Activated naive CD4-positive, alpha-beta T cell treated with anti-CD3 and anti-CD28 coated beads for 36 hours (primary cell): ENCODE measurements at regions not wholly inside any gene's neighbourhood (a gene's known extent, or its start where the extent isn't known, plus 50 kb on each side); places are given as distances from the start of the nearest gene placed in this dataset.

Experiments used
- CTCF ChIA-PET: fragments of 350-600 bp; sonication (Branson Sonifier 250); formaldehyde crosslinking; loops from one replicate; lab custom pipeline; 2021; ENCODE audit warnings: antibody characterized with exemption; lab: Charles Lee
- DNase-seq: peaks from one replicate; pipeline ENCODE4 v3.0.0-alpha.2; 2020
- H3K27ac Mint-ChIP-seq: one replicate; pipeline ENCODE4 v1.8.0; 2021; ENCODE audit warnings: mild to moderate bottlenecking, mixed read lengths
- H3K27me3 Mint-ChIP-seq: one replicate; pipeline ENCODE4 v1.8.0; 2021; ENCODE audit warnings: low read depth, mixed read lengths
- H3K36me3 Mint-ChIP-seq: one replicate; pipeline ENCODE4 v1.8.0; 2021; ENCODE audit warnings: low read depth, mixed read lengths
- H3K4me1 Mint-ChIP-seq: one replicate; pipeline ENCODE4 v1.8.0; 2021; ENCODE audit warnings: low read depth, mixed read lengths
- H3K4me3 Mint-ChIP-seq: one replicate; pipeline ENCODE4 v1.8.0; 2021; ENCODE audit warnings: mild to moderate bottlenecking, moderate library complexity, mixed read lengths
- H3K9me3 Mint-ChIP-seq: one replicate; pipeline ENCODE4 v1.8.0; 2021; ENCODE audit warnings: mixed read lengths
- intact Hi-C: fragments of 100-400 bp; cut with micrococcal nuclease; formaldehyde crosslinking; loops from one replicate; pipeline ENCODE4 v1.15.1; 2023

GRCh38 chr17:73694491-73694890 is 50.2 kb upstream of the SDK2 start:
- H3K4me3 Mint-ChIP-seq: no peak overlapping the region
- CTCF ChIA-PET: no interaction called here
- H3K27ac Mint-ChIP-seq: no peak overlapping the region
- intact Hi-C loops: no loop called here
- no peak for DNase-seq
- no peaks in the 10 kb centered on the region for H3K36me3 Mint-ChIP-seq
- no peaks in the 10 kb centered on the region for H3K9me3 Mint-ChIP-seq
- no peaks in the 10 kb centered on the region for H3K27me3 Mint-ChIP-seq
- H3K4me1 Mint-ChIP-seq: no peaks in the 10 kb centered on the region

GRCh38 chr17:73695035-73695738 is 50.9 kb upstream of the SDK2 start:
- no peaks in the 10 kb centered on the region for H3K9me3 Mint-ChIP-seq
- H3K4me1 Mint-ChIP-seq: no peaks in the 10 kb centered on the region
- DNase-seq: no peak
- no peak overlapping the region for H3K4me3 Mint-ChIP-seq
- CTCF ChIA-PET: no interaction called here
- intact Hi-C loops: no loop called here
- H3K27ac Mint-ChIP-seq: no peak overlapping the region
- H3K27me3 Mint-ChIP-seq: no peaks in the 10 kb centered on the region
- H3K36me3 Mint-ChIP-seq: no peaks in the 10 kb centered on the region

GRCh38 chr17:73696251-73696650 is 52.0 kb upstream of the SDK2 start:
- Mint-ChIP-seq H3K4me1 (no peaks in the 10 kb centered on the region), H3K27me3 (no peaks in the 10 kb centered on the region), H3K36me3 (no peaks in the 10 kb centered on the region), H3K4me3 (no peak overlapping the region), H3K27ac (no peak overlapping the region), H3K9me3 (no peaks in the 10 kb centered on the region)
- DNase-seq: no peak
- intact Hi-C loops: no loop called here
- CTCF ChIA-PET: no interaction called here

GRCh38 chr17:73697872-73698271 is 53.6 kb upstream of the SDK2 start:
- no peaks in the 10 kb centered on the region for H3K9me3 Mint-ChIP-seq
- H3K27me3 Mint-ChIP-seq: no peaks in the 10 kb centered on the region
- no peaks in the 10 kb centered on the region for H3K4me1 Mint-ChIP-seq
- DNase-seq: no peak
- H3K4me3 Mint-ChIP-seq: no peak overlapping the region
- CTCF ChIA-PET: no interaction called here
- intact Hi-C loops: no loop called here
- no peak overlapping the region for H3K27ac Mint-ChIP-seq
- no peaks in the 10 kb centered on the region for H3K36me3 Mint-ChIP-seq

- no peaks in the 10 kb centered on the region for H3K36me3 Mint-ChIP-seq
- no peak overlapping the region for H3K4me3 Mint-ChIP-seq
- intact Hi-C loops: no loop called here
- no peak overlapping the region for H3K27ac Mint-ChIP-seq
- CTCF ChIA-PET: no interaction called here
- no peaks in the 10 kb centered on the region for H3K9me3 Mint-ChIP-seq
- no peak for DNase-seq
- H3K27me3 Mint-ChIP-seq: no peaks in the 10 kb centered on the region
- H3K4me1 Mint-ChIP-seq: no peaks in the 10 kb centered on the region
Measured at GRCh38 chr17:73698966-73699365, 54.7 kb upstream of the SDK2 start.

- Mint-ChIP-seq H3K4me1 (no peaks in the 10 kb centered on the region), H3K9me3 (no peaks in the 10 kb centered on the region), H3K27ac (no peak overlapping the region), H3K36me3 (no peaks in the 10 kb centered on the region), H3K27me3 (no peaks in the 10 kb centered on the region), H3K4me3 (no peak overlapping the region)
- intact Hi-C loops: no loop called here
- DNase-seq: no peak
- CTCF ChIA-PET: interaction anchor here (1.4 kb wide), 1 partner anchor 272 kb away, joined by 5 read pairs; no protein-coding TSS in a partner anchor
Measured at GRCh38 chr17:73701701-73702100, 57.5 kb upstream of the SDK2 start.

GRCh38 chr17:73703192-73703591 is 58.9 kb upstream of the SDK2 start:
- Mint-ChIP-seq H3K9me3 (peaks cover 2% of the 10 kb centered on the region), H3K4me1 (no peaks in the 10 kb centered on the region), H3K27ac (no peak overlapping the region), H3K27me3 (no peaks in the 10 kb centered on the region), H3K4me3 (no peak overlapping the region), H3K36me3 (no peaks in the 10 kb centered on the region)
- intact Hi-C loops: no loop called here
- CTCF ChIA-PET: interaction anchor here (0.6 kb wide), 1 partner anchor 27 kb away, joined by 3 read pairs; no protein-coding TSS in a partner anchor
- DNase-seq: no peak

GRCh38 chr17:73703917-73704316 is 59.7 kb upstream of the SDK2 start:
- Mint-ChIP-seq H3K9me3 (peaks cover 2% of the 10 kb centered on the region), H3K36me3 (no peaks in the 10 kb centered on the region), H3K4me3 (no peak overlapping the region), H3K27me3 (no peaks in the 10 kb centered on the region), H3K27ac (no peak overlapping the region), H3K4me1 (no peaks in the 10 kb centered on the region)
- intact Hi-C loops: no loop called here
- DNase-seq: no peak
- CTCF ChIA-PET: no interaction called here

GRCh38 chr17:73705594-73705993 is 61.3 kb upstream of the SDK2 start:
- CTCF ChIA-PET: no interaction called here
- no peak for DNase-seq
- no peaks in the 10 kb centered on the region for H3K27me3 Mint-ChIP-seq
- no peak overlapping the region for H3K4me3 Mint-ChIP-seq
- H3K36me3 Mint-ChIP-seq: no peaks in the 10 kb centered on the region
- intact Hi-C loops: no loop called here
- H3K4me1 Mint-ChIP-seq: peaks cover 6% of the 10 kb centered on the region
- peaks cover 2% of the 10 kb centered on the region for H3K9me3 Mint-ChIP-seq
- H3K27ac Mint-ChIP-seq: no peak overlapping the region

GRCh38 chr17:73706428-73706827 is 62.2 kb upstream of the SDK2 start:
- Mint-ChIP-seq H3K9me3 (peaks cover 2% of the 10 kb centered on the region), H3K27ac (no peak overlapping the region), H3K27me3 (no peaks in the 10 kb centered on the region), H3K4me1 (peaks cover 6% of the 10 kb centered on the region), H3K36me3 (no peaks in the 10 kb centered on the region), H3K4me3 (no peak overlapping the region)
- DNase-seq: no peak
- CTCF ChIA-PET: no interaction called here
- intact Hi-C loops: no loop called here

GRCh38 chr17:73706858-73707257 is 62.6 kb upstream of the SDK2 start:
- no peaks in the 10 kb centered on the region for H3K36me3 Mint-ChIP-seq
- H3K27ac Mint-ChIP-seq: no peak overlapping the region
- CTCF ChIA-PET: interaction anchor here (0.9 kb wide), 1 partner anchor 278 kb away, joined by 3 read pairs; no protein-coding TSS in a partner anchor
- intact Hi-C loops: no loop called here
- no peaks in the 10 kb centered on the region for H3K27me3 Mint-ChIP-seq
- no peak for DNase-seq
- H3K4me1 Mint-ChIP-seq: peaks cover 6% of the 10 kb centered on the region
- peaks cover 2% of the 10 kb centered on the region for H3K9me3 Mint-ChIP-seq
- H3K4me3 Mint-ChIP-seq: no peak overlapping the region

GRCh38 chr17:73707358-73707757 is 63.1 kb upstream of the SDK2 start:
- no peak overlapping the region for H3K4me3 Mint-ChIP-seq

GRCh38 chr17:73710095-73710592 is 65.9 kb upstream of the SDK2 start:
- DNase-seq: peak; percentile 84
- intact Hi-C loops: loop anchor here (1.0 to 2.0 kb wide), 3 partner anchors 67 to 281 kb away; no protein-coding TSS in a partner anchor
- Mint-ChIP-seq H3K4me3 (no peak overlapping the region), H3K27me3 (no peaks in the 10 kb centered on the region), H3K36me3 (no peaks in the 10 kb centered on the region), H3K4me1 (peaks cover 6% of the 10 kb centered on the region), H3K27ac (no peak overlapping the region), H3K9me3 (peaks cover 2% of the 10 kb centered on the region)
- CTCF ChIA-PET: interaction anchor here (0.8 to 4.4 kb wide), 8 partner anchors 10 to 280 kb away, joined by 3 to 42 read pairs (median 4); no protein-coding TSS in a partner anchor

More at GRCh38 chr17:73707358-73707757, 63.1 kb upstream of the SDK2 start:
- peaks cover 6% of the 10 kb centered on the region for H3K4me1 Mint-ChIP-seq
- H3K27ac Mint-ChIP-seq: no peak overlapping the region
- no peak for DNase-seq
- peaks cover 2% of the 10 kb centered on the region for H3K9me3 Mint-ChIP-seq
- intact Hi-C loops: no loop called here
- CTCF ChIA-PET: interaction anchor here (0.9 kb wide), 1 partner anchor 278 kb away, joined by 3 read pairs; no protein-coding TSS in a partner anchor
- no peaks in the 10 kb centered on the region for H3K36me3 Mint-ChIP-seq
- H3K27me3 Mint-ChIP-seq: no peaks in the 10 kb centered on the region
